ENCODE measurements at regions not wholly inside any gene's neighbourhood (a gene's known extent, or its start where the extent isn't known, plus 50 kb on each side); places are given as distances from the start of the nearest gene placed in this dataset.

DNA sequence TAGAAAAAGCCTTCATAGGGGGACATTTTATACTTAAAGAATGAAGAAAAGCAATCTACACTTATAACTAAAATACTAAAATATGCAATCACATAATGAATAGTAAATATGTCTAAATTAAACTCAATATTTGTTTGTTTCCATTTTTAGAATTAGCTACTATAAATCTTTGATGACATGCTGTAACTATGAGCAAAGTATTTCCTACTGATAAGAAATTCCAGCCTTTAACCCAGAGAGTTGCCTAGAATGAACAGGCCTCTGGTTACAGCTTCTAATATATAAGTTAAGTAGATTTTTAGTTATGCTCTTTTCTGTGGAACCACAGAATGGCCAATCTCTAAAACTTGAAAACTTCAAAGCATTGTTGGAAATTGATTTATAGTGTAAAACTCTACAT, 1465.6 kb upstream of the ZEB2 start:
- Mint-ChIP-seq H3K4me1 (no peaks in the 10 kb centered on the region), H3K27me3 (ENCODE audit: low read depth) (no peaks in the 10 kb centered on the region), H3K4me3 (no peak overlapping the region), H3K9me3 (no peaks in the 10 kb centered on the region), H3K36me3 (ENCODE audit: low read depth) (no peaks in the 10 kb centered on the region), H3K27ac (no peak overlapping the region)
- TF ChIP-seq CTCF (IDR thresholded peaks at IDR 0.05; ENCODE audit: unreplicated experiment in 3 of 3) = no peak

DNA sequence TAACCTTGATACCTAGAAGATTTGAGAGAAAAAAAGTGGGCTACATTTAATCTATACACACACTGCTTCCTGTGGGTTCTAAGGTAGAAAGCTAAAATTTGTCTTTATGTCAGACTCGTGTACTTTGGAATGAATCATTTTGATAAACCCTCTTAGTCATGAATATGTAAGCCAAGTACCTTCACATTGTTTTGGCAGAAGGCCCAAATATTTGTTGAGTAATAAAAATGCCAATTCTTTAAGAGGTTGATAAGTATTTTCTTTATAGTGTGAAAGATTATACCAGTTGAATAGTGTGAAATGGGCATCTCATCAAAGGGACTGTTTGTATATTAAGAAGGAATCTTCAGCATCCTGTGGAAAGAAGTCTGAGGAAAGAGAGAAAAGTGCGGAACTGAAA, 1464.7 kb upstream of the ZEB2 start:
- no peak for TF ChIP-seq CTCF (IDR thresholded peaks at IDR 0.05; ENCODE audit: unreplicated experiment in 3 of 3)
- Mint-ChIP-seq H3K9me3 (no peaks in the 10 kb centered on the region), H3K27ac (no peak overlapping the region)

DNA sequence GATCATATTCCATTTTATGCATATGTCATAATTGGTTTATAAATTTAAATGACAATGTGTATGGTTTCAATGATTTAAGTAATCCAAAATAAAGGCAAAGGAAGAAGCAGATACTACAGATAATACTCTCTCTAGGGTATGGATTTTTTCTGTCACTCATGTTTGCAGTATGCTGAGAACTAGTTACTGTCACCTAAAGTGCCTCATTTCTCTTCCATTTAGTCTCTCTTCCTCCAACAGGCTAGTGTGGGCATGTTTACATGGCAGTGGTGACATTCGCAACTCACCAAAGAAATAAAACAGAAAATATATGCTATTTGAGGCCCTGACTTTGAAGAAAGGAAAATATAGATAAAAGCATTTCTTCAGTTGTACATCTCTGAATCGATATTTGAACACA, 1460.4 kb upstream of the ZEB2 start:
- H3K36me3 Mint-ChIP-seq (ENCODE audit: low read depth) = no peaks in the 10 kb centered on the region
- H3K27ac Mint-ChIP-seq = no peak overlapping the region
- no peak overlapping the region for H3K4me3 Mint-ChIP-seq
- H3K4me1 Mint-ChIP-seq = no peaks in the 10 kb centered on the region
- H3K9me3 Mint-ChIP-seq = no peaks in the 10 kb centered on the region
- H3K27me3 Mint-ChIP-seq (ENCODE audit: low read depth) = no peaks in the 10 kb centered on the region
- no peak for TF ChIP-seq CTCF (IDR thresholded peaks at IDR 0.05; ENCODE audit: unreplicated experiment in 3 of 3)

More for the DNA sequence above, 1464.7 kb upstream of the ZEB2 start:
- no peaks in the 10 kb centered on the region for H3K36me3 Mint-ChIP-seq (ENCODE audit: low read depth)
- no peak overlapping the region for H3K4me3 Mint-ChIP-seq
- no peaks in the 10 kb centered on the region for H3K27me3 Mint-ChIP-seq (ENCODE audit: low read depth)
- no peaks in the 10 kb centered on the region for H3K4me1 Mint-ChIP-seq

DNA sequence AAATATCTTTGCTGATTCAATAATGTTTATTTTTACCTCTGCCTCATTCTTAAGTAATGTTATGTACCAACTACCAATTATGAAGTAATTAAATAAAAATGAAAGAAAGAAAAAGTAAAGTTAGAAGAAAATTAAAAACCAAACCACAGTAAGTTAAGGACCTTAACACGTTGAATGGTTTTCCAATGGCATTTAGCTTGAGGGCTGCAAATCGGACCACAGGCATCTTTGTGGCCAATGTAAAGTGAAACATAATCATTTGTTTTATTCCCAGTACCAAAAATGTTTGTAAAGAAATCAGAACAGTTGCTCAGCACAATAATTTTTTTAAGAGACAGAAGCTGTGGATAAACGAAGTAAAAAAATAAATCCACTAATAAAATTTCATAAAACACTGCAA, 1455.5 kb upstream of the ZEB2 start:
- no peak for TF ChIP-seq CTCF (IDR thresholded peaks at IDR 0.05; ENCODE audit: unreplicated experiment in 3 of 3)
- Mint-ChIP-seq H3K4me3 (no peak overlapping the region), H3K27ac (no peak overlapping the region), H3K27me3 (ENCODE audit: low read depth) (no peaks in the 10 kb centered on the region), H3K36me3 (ENCODE audit: low read depth) (no peaks in the 10 kb centered on the region), H3K4me1 (no peaks in the 10 kb centered on the region), H3K9me3 (no peaks in the 10 kb centered on the region)

GRCh38 chr2:145961846-145962245, 1441.9 kb upstream of the ZEB2 start:
- H3K4me1 Mint-ChIP-seq = no peaks in the 10 kb centered on the region

More at GRCh38 chr2:145961846-145962245, 1441.9 kb upstream of the ZEB2 start:
- Mint-ChIP-seq H3K27ac (no peak overlapping the region), H3K27me3 (ENCODE audit: low read depth) (no peaks in the 10 kb centered on the region), H3K9me3 (peaks cover 35% of the 10 kb centered on the region), H3K36me3 (ENCODE audit: low read depth) (peaks cover 5% of the 10 kb centered on the region), H3K4me3 (no peak overlapping the region)
- no peak for TF ChIP-seq CTCF (IDR thresholded peaks at IDR 0.05; ENCODE audit: unreplicated experiment in 3 of 3)
